Ishikawa (cell line): ENCODE measurements at regions not wholly inside any gene's neighbourhood (a gene's known extent, or its start where the extent isn't known, plus 50 kb on each side); places are given as distances from the start of the nearest gene placed in this dataset.

Experiments used
- EGR1 ChIP-seq: IDR thresholded peaks from 2 replicates; pipeline ENCODE4 v1.6.1; 2012
- FOXM1 ChIP-seq: IDR thresholded peaks from 2 replicates; pipeline ENCODE4 v1.6.1; 2012; ENCODE audit warnings: low read depth, borderline replicate concordance
- REST ChIP-seq: IDR thresholded peaks from 2 replicates; pipeline ENCODE4 v1.6.1; 2012; ENCODE audit warnings: low read depth, mild to moderate bottlenecking
- TAF1 ChIP-seq: IDR thresholded peaks from 2 replicates; pipeline ENCODE4 v1.6.1; 2012; ENCODE audit warnings: low read depth, mild to moderate bottlenecking
- TCF12 ChIP-seq: IDR thresholded peaks from 2 replicates; pipeline ENCODE4 v1.6.1; 2012; ENCODE audit warnings: low read depth
- TEAD4 ChIP-seq: IDR thresholded peaks from 2 replicates; pipeline ENCODE4 v1.6.1; 2012
- USF1 ChIP-seq: IDR thresholded peaks from 2 replicates; pipeline ENCODE4 v1.6.1; 2012
- YY1 ChIP-seq: IDR thresholded peaks from 2 replicates; pipeline ENCODE4 v1.6.1; 2012; ENCODE audit warnings: low read depth

GRCh38 chr2:101559551-101559950 lies 84.6 kb upstream of the RFX8 start:
- no peak for TF ChIP-seq TCF12
- no peak for TF ChIP-seq EGR1
- no peak for TF ChIP-seq YY1
- no peak for TF ChIP-seq USF1
- no peak for TF ChIP-seq TEAD4
- TF ChIP-seq REST: no peak
- TF ChIP-seq FOXM1: no peak
- no peak for TF ChIP-seq TAF1
